ENCODE measurements at regions not wholly inside any gene's neighbourhood (a gene's known extent, or its start where the extent isn't known, plus 50 kb on each side); places are given as distances from the start of the nearest gene placed in this dataset.

DNA sequence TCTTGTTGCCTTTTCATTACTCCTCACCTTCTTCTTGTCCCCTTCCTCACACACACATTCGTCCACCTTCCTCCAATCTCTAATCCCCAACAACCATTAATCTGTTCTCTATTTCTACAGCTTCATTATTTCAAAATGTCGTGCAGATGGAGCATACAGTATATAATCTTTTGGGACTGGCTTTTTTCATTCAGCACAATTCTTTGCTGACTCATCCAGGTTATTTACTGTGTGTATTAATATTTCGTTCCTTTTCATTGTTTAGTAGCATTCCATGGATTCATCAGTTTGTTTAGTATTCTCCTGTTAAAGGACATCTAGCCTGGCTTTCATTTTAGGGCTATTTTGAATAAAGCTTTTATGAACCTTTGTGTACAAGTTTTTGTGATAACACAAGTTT, 159.3 kb downstream of the PTPN20 start:
- Histone ChIP-seq H3K36me3 (no peaks in the 10 kb centered on the region), H3K9me3 (no peaks in the 10 kb centered on the region), H3K27me3 (no peaks in the 10 kb centered on the region), H3K4me3 (no peak overlapping the region), H3K4me1 (no peaks in the 10 kb centered on the region), H3K27ac (no peak overlapping the region)
- TF ChIP-seq CTCF (IDR thresholded peaks at IDR 0.05) (no peak), POLR2AphosphoS5 (IDR thresholded peaks at IDR 0.05) (no peak)
- no peak for DNase-seq (ENCODE audit: low spot score in 2 of 2)
- WGBS, result 86% methylated on average over 3 of the region's 3 CpGs

DNA sequence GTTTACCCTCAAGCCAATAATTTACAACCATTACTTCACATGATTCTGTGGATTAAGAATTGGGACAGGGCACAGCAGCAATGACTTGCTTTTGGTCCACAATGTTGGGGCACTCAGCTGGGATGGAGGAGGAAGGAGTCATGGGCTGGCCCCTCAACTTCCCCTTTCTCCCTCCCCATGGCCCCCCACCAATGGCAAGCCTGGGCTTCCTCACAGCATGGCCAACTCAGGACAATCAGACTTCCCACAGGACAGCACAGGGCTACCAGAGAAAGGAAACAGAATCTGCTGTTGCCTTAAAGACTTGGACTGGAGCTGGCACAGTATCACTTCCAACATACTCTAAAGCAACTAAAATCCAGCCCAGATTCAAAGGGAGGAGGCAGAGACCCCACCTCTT, 160.7 kb downstream of the PTPN20 start:
- no peak for DNase-seq (ENCODE audit: low spot score in 2 of 2)
- Histone ChIP-seq H3K27me3 (no peaks in the 10 kb centered on the region), H3K9me3 (no peaks in the 10 kb centered on the region), H3K27ac (no peak overlapping the region), H3K4me3 (no peak overlapping the region), H3K36me3 (no peaks in the 10 kb centered on the region), H3K4me1 (no peaks in the 10 kb centered on the region)
- TF ChIP-seq POLR2A (IDR thresholded peaks at IDR 0.05), result no peak
- no peak for TF ChIP-seq EP300 (IDR thresholded peaks at IDR 0.05)
- no peak for TF ChIP-seq POLR2AphosphoS5 (IDR thresholded peaks at IDR 0.05)
- TF ChIP-seq CTCF (IDR thresholded peaks at IDR 0.05), result no peak

DNA sequence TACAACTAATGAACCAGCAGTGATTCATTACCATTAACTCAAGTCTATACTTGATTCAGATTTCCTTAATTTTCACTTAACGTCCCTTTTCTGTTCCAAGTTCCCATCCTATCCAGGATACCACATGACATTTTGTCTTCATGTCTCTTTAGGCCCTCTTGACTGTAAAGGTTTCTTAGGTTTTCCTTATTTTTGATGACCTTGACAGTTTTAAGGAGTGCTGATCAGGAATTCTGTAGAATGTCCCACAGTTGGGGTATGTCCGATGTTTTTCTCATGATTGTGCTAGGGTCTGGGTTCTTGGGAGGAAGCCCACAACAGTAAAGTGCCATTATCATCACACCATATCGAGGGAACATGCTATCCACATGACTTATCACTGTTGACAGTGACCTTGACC, 162.7 kb downstream of the PTPN20 start:
- Histone ChIP-seq H3K4me3 (no peak overlapping the region), H3K36me3 (no peaks in the 10 kb centered on the region), H3K27me3 (no peaks in the 10 kb centered on the region), H3K9me3 (no peaks in the 10 kb centered on the region), H3K27ac (no peak overlapping the region), H3K4me1 (peaks cover 3% of the 10 kb centered on the region)
- DNase-seq (ENCODE audit: low spot score in 2 of 2), result no peak
- 72% methylated on average over 3 of the region's 3 CpGs for WGBS
- TF ChIP-seq POLR2AphosphoS5 (IDR thresholded peaks at IDR 0.05) (no peak), CTCF (IDR thresholded peaks at IDR 0.05) (no peak), POLR2A (IDR thresholded peaks at IDR 0.05) (no peak), EP300 (IDR thresholded peaks at IDR 0.05) (no peak)

DNA sequence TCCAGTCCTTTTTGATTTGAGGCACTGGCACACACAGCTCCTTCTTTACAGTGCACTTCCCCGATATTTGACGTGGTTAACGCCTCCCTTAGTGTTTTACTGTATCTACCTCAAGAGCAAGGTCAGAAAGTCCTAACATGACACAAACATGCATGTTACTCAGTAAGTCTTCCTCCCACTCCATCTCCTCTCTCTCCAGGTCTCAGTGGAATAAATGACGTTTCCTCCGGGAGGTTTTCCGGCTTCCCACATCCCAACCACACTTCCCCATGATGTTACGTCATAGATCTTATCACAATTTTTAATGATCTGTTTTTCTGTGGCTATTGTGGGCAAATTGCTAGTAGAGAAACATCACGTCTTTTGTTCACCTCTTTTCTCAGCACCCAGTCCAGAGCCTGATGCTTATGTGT, 165.7 kb downstream of the PTPN20 start:
- no peak for TF ChIP-seq EP300 (IDR thresholded peaks at IDR 0.05)
- no peak for TF ChIP-seq POLR2A (IDR thresholded peaks at IDR 0.05)
- no peak for TF ChIP-seq POLR2AphosphoS5 (IDR thresholded peaks at IDR 0.05)
- no peak for TF ChIP-seq CTCF (IDR thresholded peaks at IDR 0.05)
- H3K36me3 ChIP-seq, result no peaks in the 10 kb centered on the region
- H3K9me3 ChIP-seq, result no peaks in the 10 kb centered on the region
- H3K4me1 ChIP-seq, result peaks cover 3% of the 10 kb centered on the region
- WGBS, result 46% methylated on average over 8 of the region's 8 CpGs
- no peak overlapping the region for H3K4me3 ChIP-seq
- no peaks in the 10 kb centered on the region for H3K27me3 ChIP-seq
- H3K27ac ChIP-seq, result no peak overlapping the region
- no peak for DNase-seq (ENCODE audit: low spot score in 2 of 2)

DNA sequence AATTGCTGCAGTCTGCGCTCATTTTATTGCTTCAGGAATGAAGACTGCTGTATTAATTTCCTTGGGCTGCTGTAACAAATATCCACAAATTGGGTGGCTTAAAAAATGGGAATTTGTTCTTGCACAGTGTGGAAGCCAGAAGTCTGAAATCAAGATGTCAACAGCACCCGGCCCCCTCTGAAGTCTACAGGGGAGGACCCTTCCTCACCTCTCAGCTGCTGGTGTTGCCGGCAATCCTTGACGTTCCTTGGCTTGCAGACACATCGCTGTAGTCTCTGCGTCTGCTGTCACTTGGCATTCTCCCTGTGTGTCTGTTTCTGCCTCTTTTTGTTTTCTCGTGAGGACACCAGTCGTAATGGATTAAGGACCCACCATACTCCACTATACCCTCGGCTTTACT, 166.2 kb downstream of the PTPN20 start:
- no peaks in the 10 kb centered on the region for H3K27me3 ChIP-seq
- DNase-seq (ENCODE audit: low spot score in 2 of 2), result no peak
- H3K36me3 ChIP-seq, result no peaks in the 10 kb centered on the region
- H3K4me1 ChIP-seq, result peaks cover 3% of the 10 kb centered on the region
- WGBS, result 76% methylated on average over 9 of the region's 9 CpGs
- H3K4me3 ChIP-seq, result no peak overlapping the region
- no peak overlapping the region for H3K27ac ChIP-seq
- no peaks in the 10 kb centered on the region for H3K9me3 ChIP-seq
- TF ChIP-seq POLR2AphosphoS5 (IDR thresholded peaks at IDR 0.05), result no peak
- TF ChIP-seq CTCF (IDR thresholded peaks at IDR 0.05), result no peak
- TF ChIP-seq EP300 (IDR thresholded peaks at IDR 0.05), result no peak
- TF ChIP-seq POLR2A (IDR thresholded peaks at IDR 0.05), result no peak
